HepG2 (cell line): ENCODE measurements at regions not wholly inside any gene's neighbourhood (a gene's known extent, or its start where the extent isn't known, plus 50 kb on each side); places are given as distances from the start of the nearest gene placed in this dataset.
"Not testable (repeated sequence)": the region's sequence is repeated elsewhere in the genome, so short reads cannot be mapped to it uniquely, and the experiment has no call there.

Experiments used
- ATAC-seq: fragments of 200-7000 bp; cut with Tn5 transposase; 3 replicates; pipeline ENCODE4 v1.9.1; 2020; ENCODE audit warnings: mild to moderate bottlenecking, moderate library complexity
- BruUV-seq: library from RNA; stranded (reverse); fragments of 400-500 nt; replicated peaks from 2 replicates; lab custom pipeline; 2021; lab: Mats Ljungman, UMichigan
- CTCF ChIA-PET: fragments of 300-600 bp; formaldehyde crosslinking; extraction: SDS; loops from one replicate; lab custom pipeline; 2021; ENCODE audit warnings: low total read pairs, inconsistent platforms, low intra/inter-chr PET ratio; lab: Yijun Ruan, JAX
- POLR2A ChIA-PET: fragments of 350-600 bp; sonication (Branson Sonifier 250); formaldehyde crosslinking; loops from one replicate; lab custom pipeline; 2020; ENCODE audit warnings: antibody characterized with exemption, inconsistent platforms; lab: Yijun Ruan, JAX
- DNase-seq: peaks from one replicate; pipeline ENCODE4 v3.0.0-alpha.2; 2015; ENCODE audit warnings: low spot score
- FAIRE-seq: peaks from 3 replicates; lab custom pipeline; 2011; peaks lifted over from hg19 to GRCh38; lab: Jason Lieb, UNC
- H2AFZ ChIP-seq: one replicate; pipeline ENCODE4 v1.6.1; 2011; ENCODE audit warnings: low read length, inconsistent platforms
- H3K27ac ChIP-seq: fragments of 300-600 bp; 3 replicates; pipeline ENCODE4 v1.8.0; 2011; ENCODE audit warnings: mixed run types, mild to moderate bottlenecking, mixed read lengths, low read length, inconsistent platforms; ENCODE audit not compliant: insufficient read depth; ENCODE audit errors: extremely low read length
- H3K27me3 ChIP-seq, 2 experiments: fragments of 200-600 bp in 1 of 2; 2 replicates in 1 of 2; 3 replicates in 1 of 2; pipeline versions ENCODE4 v1.6.0 to v1.8.0; 2011; ENCODE audit warnings: low read length in 2 of 2, mild to moderate bottlenecking in 2 of 2, moderate library complexity in 2 of 2, inconsistent platforms in 1 of 2; ENCODE audit not compliant: insufficient read depth in 2 of 2, control insufficient read depth in 1 of 2
- H3K36me3 ChIP-seq, 2 experiments: fragments of 200-600 bp in 1 of 2; replicated peaks in 1 of 2; 2 replicates in 1 of 2; 3 replicates in 1 of 2; pipeline versions ENCODE4 v1.5.1 to v1.8.0; 2011; ENCODE audit warnings: low read length in 2 of 2, inconsistent platforms in 1 of 2; ENCODE audit not compliant: insufficient read depth in 2 of 2, control insufficient read depth in 1 of 2
- H3K4me1 ChIP-seq: 2 replicates; pipeline ENCODE4 v1.5.1; 2012; ENCODE audit warnings: low read length, inconsistent platforms; ENCODE audit not compliant: insufficient read depth
- H3K4me2 ChIP-seq: 2 replicates; pipeline ENCODE4 v1.6.0; 2011; ENCODE audit warnings: low read depth, low read length, inconsistent platforms
- H3K4me3 ChIP-seq, 3 experiments: fragments of 200-600 bp in 1 of 3; sonication (generic), shearing (Covaris generic) in 1 of 3; replicated peaks in 1 of 3; 2 replicates each; pipeline ENCODE4 v1.5.1; 2011 to 2016; ENCODE audit warnings: low read length in 3 of 3, inconsistent platforms in 2 of 3, low read depth in 2 of 3, mild to moderate bottlenecking in 2 of 3, control low read depth in 1 of 3, mixed read lengths in 1 of 3; ENCODE audit not compliant: insufficient read depth in 1 of 3
- H3K79me2 ChIP-seq: one replicate; pipeline ENCODE4 v1.6.1; 2011; ENCODE audit warnings: low read length, inconsistent platforms; ENCODE audit not compliant: insufficient read depth
- H3K9ac ChIP-seq: 2 replicates; pipeline ENCODE4 v1.6.0; 2011; ENCODE audit warnings: mild to moderate bottlenecking, low read depth, low read length, inconsistent platforms; ENCODE audit not compliant: insufficient read depth
- H3K9me3 ChIP-seq: 2 replicates; pipeline ENCODE4 v1.5.1; 2012; ENCODE audit warnings: mild to moderate bottlenecking, low read length
- H4K20me1 ChIP-seq: 2 replicates; pipeline ENCODE4 v1.6.0; 2011; ENCODE audit warnings: inconsistent platforms, mild to moderate bottlenecking, low read length, moderate library complexity; ENCODE audit not compliant: insufficient read depth
- HDAC6 ChIP-seq: fragments of 200-600 bp; sonication (generic); IDR thresholded peaks from 2 replicates; pipeline ENCODE4 v1.7.0; 2017; ENCODE audit warnings: mild to moderate bottlenecking, antibody characterized with exemption, low read length, low read depth
- ZKSCAN8 ChIP-seq: IDR thresholded peaks from 2 replicates; pipeline ENCODE4 v1.6.1; 2016; ENCODE audit warnings: borderline replicate concordance, missing genetic modification reagents, missing compliant biosample characterization
- ZNF121 ChIP-seq: sonication (generic); formaldehyde crosslinking; IDR thresholded peaks from 2 replicates; pipeline ENCODE4 v1.5.0; 2020; ENCODE audit warnings: mild to moderate bottlenecking, missing genetic modification reagents
- ZNF292 ChIP-seq: sonication (generic); formaldehyde crosslinking; IDR thresholded peaks from 2 replicates; pipeline ENCODE4 v1.8.1; 2022; ENCODE audit warnings: mild to moderate bottlenecking, low read depth, missing genetic modification reagents, borderline replicate concordance
- WGBS: methylation state at CpG from one replicate; pipeline ENCODE4 v1.1.6; 2017; ENCODE audit warnings: low lambda C conversion rate; 5-methylcytosine and 5-hydroxymethylcytosine counted together
- in situ Hi-C: cut with HindIII; loops from 2 replicates; pipeline ENCODE4 v1.10.0; 2017; ENCODE audit warnings: low pct_unique_long_range_greater_than_20kb; ENCODE audit not compliant: extremely low pct_ligation_motif_present
- intact Hi-C: fragments of 100-400 bp; cut with micrococcal nuclease; formaldehyde crosslinking; loops from one replicate; pipeline ENCODE4 v1.10.0; 2022; ENCODE audit not compliant: unreplicated experiment
- TF ChIP-seq, protein P1 (sequence below): IDR thresholded peaks from 2 replicates; pipeline ENCODE4 v1.6.1; 2016
- TF ChIP-seq, protein P2 (sequence below): sonication (generic); formaldehyde crosslinking; IDR thresholded peaks from 2 replicates; pipeline ENCODE4 v1.8.0; 2022; ENCODE audit warnings: missing genetic modification reagents, mild to moderate bottlenecking, moderate library complexity, borderline replicate concordance

GRCh38 chr12:114809097-114809496 lies 125.1 kb upstream of the TBX3 start (continued):
- TF ChIP-seq, protein P1, sequence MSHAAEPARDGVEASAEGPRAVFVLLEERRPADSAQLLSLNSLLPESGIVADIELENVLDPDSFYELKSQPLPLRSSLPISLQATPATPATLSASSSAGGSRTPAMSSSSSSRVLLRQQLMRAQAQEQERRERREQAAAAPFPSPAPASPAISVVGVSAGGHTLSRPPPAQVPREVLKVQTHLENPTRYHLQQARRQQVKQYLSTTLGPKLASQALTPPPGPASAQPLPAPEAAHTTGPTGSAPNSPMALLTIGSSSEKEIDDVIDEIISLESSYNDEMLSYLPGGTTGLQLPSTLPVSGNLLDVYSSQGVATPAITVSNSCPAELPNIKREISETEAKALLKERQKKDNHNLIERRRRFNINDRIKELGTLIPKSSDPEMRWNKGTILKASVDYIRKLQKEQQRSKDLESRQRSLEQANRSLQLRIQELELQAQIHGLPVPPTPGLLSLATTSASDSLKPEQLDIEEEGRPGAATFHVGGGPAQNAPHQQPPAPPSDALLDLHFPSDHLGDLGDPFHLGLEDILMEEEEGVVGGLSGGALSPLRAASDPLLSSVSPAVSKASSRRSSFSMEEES (CRISPR knock-in tag): no peak
- TF ChIP-seq ZNF292 (CRISPR knock-in tag) (peak; percentile 44; the same call in 1 of the 2 replicates), HDAC6 (no peak), ZKSCAN8 (CRISPR knock-in tag) (no peak)
- TF ChIP-seq, protein P2, sequence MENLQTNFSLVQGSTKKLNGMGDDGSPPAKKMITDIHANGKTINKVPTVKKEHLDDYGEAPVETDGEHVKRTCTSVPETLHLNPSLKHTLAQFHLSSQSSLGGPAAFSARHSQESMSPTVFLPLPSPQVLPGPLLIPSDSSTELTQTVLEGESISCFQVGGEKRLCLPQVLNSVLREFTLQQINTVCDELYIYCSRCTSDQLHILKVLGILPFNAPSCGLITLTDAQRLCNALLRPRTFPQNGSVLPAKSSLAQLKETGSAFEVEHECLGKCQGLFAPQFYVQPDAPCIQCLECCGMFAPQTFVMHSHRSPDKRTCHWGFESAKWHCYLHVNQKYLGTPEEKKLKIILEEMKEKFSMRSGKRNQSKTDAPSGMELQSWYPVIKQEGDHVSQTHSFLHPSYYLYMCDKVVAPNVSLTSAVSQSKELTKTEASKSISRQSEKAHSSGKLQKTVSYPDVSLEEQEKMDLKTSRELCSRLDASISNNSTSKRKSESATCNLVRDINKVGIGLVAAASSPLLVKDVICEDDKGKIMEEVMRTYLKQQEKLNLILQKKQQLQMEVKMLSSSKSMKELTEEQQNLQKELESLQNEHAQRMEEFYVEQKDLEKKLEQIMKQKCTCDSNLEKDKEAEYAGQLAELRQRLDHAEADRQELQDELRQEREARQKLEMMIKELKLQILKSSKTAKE (CRISPR knock-in tag): no peak

- H3K9me3 ChIP-seq, H3K4me3 ChIP-seq, ATAC-seq, H3K27me3 ChIP-seq, H3K36me3 ChIP-seq, H3K9ac ChIP-seq, BruUV-seq, CTCF ChIA-PET, FAIRE-seq, H3K4me2 ChIP-seq, DNase-seq, H3K79me2 ChIP-seq, in situ Hi-C loops, H2AFZ ChIP-seq, H3K27ac ChIP-seq, H4K20me1 ChIP-seq: not testable (repeated sequence)
- 93% methylated on average over 3 of the region's 3 CpGs for WGBS
- peaks cover 62% of the 10 kb centered on the region for H3K4me1 ChIP-seq
- peak; percentile 57 for TF ChIP-seq ZNF121 (CRISPR knock-in tag)
- POLR2A ChIA-PET: interaction anchor here (4.2 kb wide), 1 partner anchor 117 kb away, joined by 72 read pairs; the partner anchor contains the start of gene TBX3
- intact Hi-C loops: loop anchor here (10.0 kb wide), 1 partner anchor 593 kb away; no protein-coding TSS in a partner anchor
Observed at GRCh38 chr12:114801381-114801780, 117.4 kb upstream of the TBX3 start.
